A549 (cell line): ENCODE measurements at regions not wholly inside any gene's neighbourhood (a gene's known extent, or its start where the extent isn't known, plus 50 kb on each side); places are given as distances from the start of the nearest gene placed in this dataset.

ENCODE experiments used
- ATAC-seq, 2 experiments: fragments of 200-7000 bp in 1 of 2; fragments of >200 bp in 1 of 2; cut with Nextera tagmentation in 1 of 2; cut with Tn5 transposase in 1 of 2; 3 replicates each; pipeline versions ENCODE4 v1.8.0 to v1.9.1; 2018 to 2020; ENCODE audit warnings: mild to moderate bottlenecking in 1 of 2, moderate library complexity in 1 of 2
- CTCF ChIA-PET: fragments of 300-600 bp; sonication (Branson Sonifier 250); formaldehyde crosslinking; extraction: SDS; loops from one replicate; lab custom pipeline; 2021; ENCODE audit warnings: antibody characterized with exemption, inconsistent platforms; lab: Yijun Ruan, JAX
- POLR2A ChIA-PET: fragments of 350-600 bp; formaldehyde crosslinking; extraction: SDS; loops from one replicate; lab custom pipeline; 2021; ENCODE audit warnings: antibody characterized with exemption, inconsistent platforms; lab: Yijun Ruan, JAX
- DNase-seq, 2 experiments: peaks; one replicate each; pipeline versions ENCODE4 v3.0.0 to v3.0.0-alpha.2; 2011 to 2016; ENCODE audit warnings: low read depth in 1 of 2, low spot score in 1 of 2
- FAIRE-seq: peaks from 2 replicates; lab custom pipeline; 2011; peaks lifted over from hg19 to GRCh38; lab: Jason Lieb, UNC
- H3K27ac ChIP-seq, 2 experiments: fragments of >200 bp; sonication (Bioruptor Twin); formaldehyde crosslinking; 3 replicates each; pipeline ENCODE4 v1.5.1; 2016 to 2017
- H3K4me1 ChIP-seq: fragments of >200 bp; sonication (Bioruptor Twin); formaldehyde crosslinking; 3 replicates; pipeline ENCODE4 v1.6.1; 2016
- H3K4me2 ChIP-seq: fragments of >200 bp; sonication (Bioruptor Twin); formaldehyde crosslinking; 3 replicates; pipeline ENCODE4 v1.6.1; 2016
- H3K4me3 ChIP-seq: fragments of >200 bp; sonication (Bioruptor Twin); formaldehyde crosslinking; 3 replicates; pipeline ENCODE4 v1.5.1; 2016
- H3K9me3 ChIP-seq: fragments of >200 bp; sonication (Bioruptor Twin); formaldehyde crosslinking; 3 replicates; pipeline ENCODE4 v1.6.1; 2016
- ATOH8 ChIP-seq: fragments of 250-450 bp; sonication (Bioruptor Pico); IDR thresholded peaks from 2 replicates; pipeline ENCODE4 v1.5.0; 2020; ENCODE audit warnings: low read depth, mild to moderate bottlenecking, moderate library complexity
- BCL3 ChIP-seq: fragments of >200 bp; sonication (Bioruptor Twin); formaldehyde crosslinking; IDR thresholded peaks from 3 replicates; pipeline ENCODE4 v1.6.1; 2016
- BHLHE40 ChIP-seq: IDR thresholded peaks from 2 replicates; pipeline ENCODE4 v1.6.1; 2012; ENCODE audit warnings: low read depth, low read length, inconsistent platforms
- CBX8 ChIP-seq: fragments of 200-600 bp; sonication (generic); IDR thresholded peaks from 2 replicates; pipeline ENCODE4 v1.6.1; 2016
- CHD4 ChIP-seq: fragments of 200-600 bp; sonication (generic); IDR thresholded peaks from 2 replicates; pipeline ENCODE4 v1.6.1; 2016; ENCODE audit warnings: antibody characterized with exemption, mild to moderate bottlenecking, borderline replicate concordance
- EP300 ChIP-seq, 2 experiments: fragments of >200 bp; sonication (Bioruptor Twin); formaldehyde crosslinking; IDR thresholded peaks; 2 replicates in 1 of 2; 3 replicates in 1 of 2; pipeline ENCODE4 v1.6.1; 2016 to 2017
- ESRRA ChIP-seq: fragments of 150-350 bp; IDR thresholded peaks from 2 replicates; pipeline ENCODE4 v1.6.1; 2014; ENCODE audit warnings: mild to moderate bottlenecking, low read length, borderline replicate concordance
- FOXS1 ChIP-seq: fragments of 250-450 bp; sonication (Bioruptor Pico); IDR thresholded peaks from 2 replicates; pipeline ENCODE4 v1.5.0; 2020; ENCODE audit warnings: mild to moderate bottlenecking, moderate library complexity
- GATA3 ChIP-seq: IDR thresholded peaks from 2 replicates; pipeline ENCODE4 v1.6.1; 2012; ENCODE audit warnings: borderline replicate concordance
- HDAC2 ChIP-seq: fragments of 200-600 bp; sonication (generic); IDR thresholded peaks from 2 replicates; pipeline ENCODE4 v1.6.1; 2016
- HES2 ChIP-seq: fragments of >200 bp; sonication (Bioruptor Twin); formaldehyde crosslinking; IDR thresholded peaks from 2 replicates; pipeline ENCODE4 v1.6.1; 2016
- HEYL ChIP-seq: fragments of 250-450 bp; sonication (Bioruptor Pico); IDR thresholded peaks from 2 replicates; pipeline ENCODE4 v1.8.0; 2021; ENCODE audit warnings: mild to moderate bottlenecking, moderate library complexity
- HMGXB4 ChIP-seq: fragments of 250-450 bp; sonication (Bioruptor Pico); IDR thresholded peaks from 2 replicates; pipeline ENCODE4 v1.5.0; 2021; ENCODE audit warnings: mild to moderate bottlenecking, moderate library complexity, borderline replicate concordance
- HOXA7 ChIP-seq: fragments of 250-450 bp; sonication (Bioruptor Pico); IDR thresholded peaks from 2 replicates; pipeline ENCODE4 v1.5.0; 2020; ENCODE audit warnings: mild to moderate bottlenecking, moderate library complexity
- HOXB13 ChIP-seq: fragments of 250-450 bp; sonication (Bioruptor Pico); IDR thresholded peaks from 2 replicates; pipeline ENCODE4 v1.5.0; 2020; ENCODE audit warnings: low read depth, mild to moderate bottlenecking, moderate library complexity
- JUN ChIP-seq, 2 experiments: fragments of >200 bp; sonication (Bioruptor Twin); formaldehyde crosslinking; IDR thresholded peaks; 2 replicates in 1 of 2; 3 replicates in 1 of 2; pipeline ENCODE4 v1.6.1; 2016 to 2017
- JUNB ChIP-seq: fragments of >200 bp; sonication (Bioruptor Twin); formaldehyde crosslinking; IDR thresholded peaks from 2 replicates; pipeline ENCODE4 v1.6.1; 2016
- MAFK ChIP-seq: fragments of 450-650 bp; IDR thresholded peaks from 2 replicates; pipeline ENCODE4 v1.6.1; 2014; ENCODE audit not compliant: partially characterized antibody
- NPAS2 ChIP-seq: fragments of 250-450 bp; sonication (Bioruptor Pico); IDR thresholded peaks from 2 replicates; pipeline ENCODE4 v1.8.0; 2022; ENCODE audit warnings: mild to moderate bottlenecking, moderate library complexity, borderline replicate concordance
- PHF8 ChIP-seq: fragments of 200-600 bp; sonication (generic); IDR thresholded peaks from 2 replicates; pipeline ENCODE4 v1.6.1; 2016; ENCODE audit warnings: low read depth, mild to moderate bottlenecking, antibody characterized with exemption, moderate library complexity, borderline replicate concordance
- POLR2A ChIP-seq: IDR thresholded peaks from 2 replicates; pipeline ENCODE4 v1.6.1; 2012; ENCODE audit warnings: mild to moderate bottlenecking, low read length
- RARB ChIP-seq: fragments of 250-450 bp; sonication (Bioruptor Pico); IDR thresholded peaks from 2 replicates; pipeline ENCODE4 v1.8.0; 2021; ENCODE audit warnings: mild to moderate bottlenecking, moderate library complexity
- RNF2 ChIP-seq: fragments of 200-600 bp; sonication (generic); IDR thresholded peaks from 2 replicates; pipeline ENCODE4 v1.6.1; 2016; ENCODE audit warnings: low read depth, mild to moderate bottlenecking, antibody characterized with exemption, moderate library complexity, borderline replicate concordance
- SMC3 ChIP-seq: fragments of >200 bp; sonication (Bioruptor Twin); formaldehyde crosslinking; IDR thresholded peaks from 3 replicates; pipeline ENCODE4 v1.6.1; 2018; ENCODE audit warnings: inconsistent platforms
- SREBF2 ChIP-seq: fragments of 450-650 bp; IDR thresholded peaks from 2 replicates; pipeline ENCODE4 v1.6.1; 2014; ENCODE audit warnings: mild to moderate bottlenecking, moderate library complexity
- USF2 ChIP-seq: fragments of 450-650 bp; IDR thresholded peaks from 2 replicates; pipeline ENCODE4 v1.6.1; 2014; ENCODE audit warnings: antibody characterized with exemption
- ZFP36 ChIP-seq: fragments of 450-650 bp; IDR thresholded peaks from 2 replicates; pipeline ENCODE4 v1.6.1; 2014; ENCODE audit warnings: borderline replicate concordance; ENCODE audit not compliant: partially characterized antibody
- ZNF302 ChIP-seq: fragments of 250-450 bp; sonication (Bioruptor Pico); IDR thresholded peaks from 2 replicates; pipeline ENCODE4 v1.9.0; 2021; ENCODE audit warnings: inconsistent platforms, mild to moderate bottlenecking, moderate library complexity
- WGBS: methylation state at CpG from one replicate; pipeline ENCODE4 v1.1.6; 2017; ENCODE audit errors: missing lambda C conversion rate; 5-methylcytosine and 5-hydroxymethylcytosine counted together

- TF ChIP-seq USF2, result no peak
- no peak for TF ChIP-seq BCL3
- TF ChIP-seq HOXA7 (CRISPR knock-in tag), result no peak
- no peak for TF ChIP-seq ATOH8 (CRISPR knock-in tag)
Measured at GRCh38 chr20:52766645-52767435, 205.3 kb upstream of the TSHZ2 start (continued).

GRCh38 chr20:52763321-52763853 is 208.8 kb upstream of the TSHZ2 start:
- FAIRE-seq, result no peak
- no peak for DNase-seq
- TF ChIP-seq FOXS1 (CRISPR knock-in tag) (no peak), HOXA7 (CRISPR knock-in tag) (no peak), JUNB (no peak), ATOH8 (CRISPR knock-in tag) (no peak), GATA3 (no peak), EP300 (IDR thresholded peaks at IDR 0.05) (no peak), SREBF2 (no peak), CHD4 (no peak), RARB (CRISPR knock-in tag) (no peak), NPAS2 (CRISPR knock-in tag) (no peak), SMC3 (no peak)
- Histone ChIP-seq H3K4me2 (no peak overlapping the region), H3K27ac (no peak overlapping the region), H3K4me3 (no peak overlapping the region), H3K9me3 (no peaks in the 10 kb centered on the region), H3K4me1 (no peaks in the 10 kb centered on the region)
- CTCF ChIA-PET, result no interaction called here
- POLR2A ChIA-PET, result no interaction called here
- no peak for ATAC-seq
- 11% methylated on average over 9 of the region's 9 CpGs for WGBS

- no peak for ATAC-seq
- WGBS, result 0% methylated on average over 1 of the region's 1 CpG
- CTCF ChIA-PET, result no interaction called here
- Histone ChIP-seq H3K4me3 (no peak overlapping the region), H3K9me3 (no peaks in the 10 kb centered on the region), H3K4me2 (no peak overlapping the region), H3K27ac (no peak overlapping the region), H3K4me1 (no peaks in the 10 kb centered on the region)
- no peak for FAIRE-seq
- POLR2A ChIA-PET, result no interaction called here
- DNase-seq, result no peak
- TF ChIP-seq ZFP36 (no peak), MAFK (no peak), RARB (CRISPR knock-in tag) (no peak), POLR2A (no peak), HEYL (CRISPR knock-in tag) (no peak), ESRRA (no peak)
Measured at GRCh38 chr20:52761867-52762266, 210.3 kb upstream of the TSHZ2 start.

GRCh38 chr20:52760791-52761190 is 211.4 kb upstream of the TSHZ2 start:
- WGBS, result 2% methylated on average over 3 of the region's 3 CpGs
- no peak for ATAC-seq
- Histone ChIP-seq H3K4me1 (no peaks in the 10 kb centered on the region), H3K4me2 (no peak overlapping the region), H3K9me3 (no peaks in the 10 kb centered on the region), H3K4me3 (no peak overlapping the region), H3K27ac (no peak overlapping the region)
- ChIA-PET CTCF (no interaction called here), POLR2A (no interaction called here)
- DNase-seq, result no peak
- no peak for FAIRE-seq
- TF ChIP-seq FOXS1 (CRISPR knock-in tag) (no peak), JUN (IDR thresholded peaks at IDR 0.05) (no peak), HMGXB4 (CRISPR knock-in tag) (no peak), HOXB13 (CRISPR knock-in tag) (no peak), RNF2 (no peak), HOXA7 (CRISPR knock-in tag) (no peak), ZNF302 (CRISPR knock-in tag) (no peak), HDAC2 (no peak), HES2 (no peak), BHLHE40 (no peak), PHF8 (no peak), EP300 (IDR thresholded peaks at IDR 0.05) (no peak), CBX8 (no peak)
